Ovary (tissue), 3 donors: ENCODE measurements at regions not wholly inside any gene's neighbourhood (a gene's known extent, or its start where the extent isn't known, plus 50 kb on each side); places are given as distances from the start of the nearest gene placed in this dataset.

Experiments used
- CTCF ChIP-seq, 3 donors: fragments of 450-650 bp in 2 of 3; fragments of 200-600 bp in 1 of 3; IDR thresholded peaks; one replicate each; pipeline versions ENCODE4 v1.5.1 to v1.8.0; 2016 to 2022; ENCODE audit warnings: antibody characterized with exemption in 3 of 3, mild to moderate bottlenecking in 1 of 3
- EP300 ChIP-seq: sonication (generic); formaldehyde crosslinking; IDR thresholded peaks from one replicate; pipeline ENCODE4 v1.6.1; 2017; ENCODE audit warnings: antibody characterized with exemption
- POLR2A ChIP-seq: fragments of 450-650 bp; IDR thresholded peaks from one replicate; pipeline ENCODE4 v1.6.1; 2017; ENCODE audit warnings: antibody characterized with exemption, mild to moderate bottlenecking, moderate library complexity
- donor health status: DM: no; HTN: no; CAD: no.

GRCh38 chr15:87628311-87628710 is 628.2 kb downstream of the NTRK3 start:
- TF ChIP-seq POLR2A (no peak), CTCF (IDR thresholded peaks at IDR 0.05) (no peak), EP300 (no peak)
